ENCODE measurements at regions not wholly inside any gene's neighbourhood (a gene's known extent, or its start where the extent isn't known, plus 50 kb on each side); places are given as distances from the start of the nearest gene placed in this dataset.

GRCh38 chr21:15300131-15300530 lies 235.3 kb upstream of the NRIP1 start:
- Histone ChIP-seq H3K27ac (ENCODE audit: low read depth in 1 of 2, low read length in 2 of 2) (no peak overlapping the region), H3K9me3 (replicated peaks in 1 of 2; ENCODE audit: control insufficient read depth in 1 of 2, insufficient read depth in 1 of 2, low read length in 2 of 2) (peaks cover 0 to 5% of the 10 kb centered on the region in 2 donors), H3K4me2 (replicated peaks; ENCODE audit: extremely low read depth, low read length, poor library complexity, severe bottlenecking) (no peak overlapping the region), H2AFZ (ENCODE audit: insufficient read depth, low read depth, low read length, poor library complexity, severe bottlenecking) (no peak overlapping the region), H3K36me3 (replicated peaks in 1 of 2; ENCODE audit: control insufficient read depth in 1 of 2, insufficient read depth in 2 of 2, low read length in 2 of 2) (no peaks in the 10 kb centered on the region), H3K4me3 (replicated peaks in 1 of 3; ENCODE audit: low read depth in 2 of 3, low read length in 3 of 3) (no peak overlapping the region), H4K20me1 (ENCODE audit: insufficient read depth, low read length) (no peaks in the 10 kb centered on the region), H3K9ac (ENCODE audit: insufficient read depth, low read length, poor library complexity, severe bottlenecking) (no peak overlapping the region), H3K4me1 (ENCODE audit: control insufficient read depth in 1 of 2, insufficient read depth in 2 of 2, low read length in 2 of 2) (no peaks in the 10 kb centered on the region), H3K79me2 (ENCODE audit: insufficient read depth, low read length) (no peaks in the 10 kb centered on the region), H3K27me3 (ENCODE audit: control insufficient read depth in 2 of 2, insufficient read depth in 2 of 2, low read length in 2 of 2) (no peaks in the 10 kb centered on the region)
- H3K4me1 Mint-ChIP-seq, result no peaks in the 10 kb centered on the region
- TF ChIP-seq, protein P1, sequence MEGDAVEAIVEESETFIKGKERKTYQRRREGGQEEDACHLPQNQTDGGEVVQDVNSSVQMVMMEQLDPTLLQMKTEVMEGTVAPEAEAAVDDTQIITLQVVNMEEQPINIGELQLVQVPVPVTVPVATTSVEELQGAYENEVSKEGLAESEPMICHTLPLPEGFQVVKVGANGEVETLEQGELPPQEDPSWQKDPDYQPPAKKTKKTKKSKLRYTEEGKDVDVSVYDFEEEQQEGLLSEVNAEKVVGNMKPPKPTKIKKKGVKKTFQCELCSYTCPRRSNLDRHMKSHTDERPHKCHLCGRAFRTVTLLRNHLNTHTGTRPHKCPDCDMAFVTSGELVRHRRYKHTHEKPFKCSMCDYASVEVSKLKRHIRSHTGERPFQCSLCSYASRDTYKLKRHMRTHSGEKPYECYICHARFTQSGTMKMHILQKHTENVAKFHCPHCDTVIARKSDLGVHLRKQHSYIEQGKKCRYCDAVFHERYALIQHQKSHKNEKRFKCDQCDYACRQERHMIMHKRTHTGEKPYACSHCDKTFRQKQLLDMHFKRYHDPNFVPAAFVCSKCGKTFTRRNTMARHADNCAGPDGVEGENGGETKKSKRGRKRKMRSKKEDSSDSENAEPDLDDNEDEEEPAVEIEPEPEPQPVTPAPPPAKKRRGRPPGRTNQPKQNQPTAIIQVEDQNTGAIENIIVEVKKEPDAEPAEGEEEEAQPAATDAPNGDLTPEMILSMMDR (IDR thresholded peaks at IDR 0.05), result no peak
- no peaks in the 10 kb centered on the region for H3K36me3 Mint-ChIP-seq
- H3K9me3 Mint-ChIP-seq, result peaks cover 0 to 2% (median 0%) of the 10 kb centered on the region in 7 donors
- H3K27ac Mint-ChIP-seq, result no peak overlapping the region
- H3K4me3 Mint-ChIP-seq, result no peak overlapping the region
- no CpG with 5 or more reads among the region's 2 CpGs for WGBS (ENCODE audit: insufficient coverage)
- intact Hi-C loops (cut with micrococcal nuclease), result no loop called here
- peaks cover 0 to 2% (median 1%) of the 10 kb centered on the region in 3 donors for H3K27me3 Mint-ChIP-seq (ENCODE audit: low read depth in 3 of 3)
- DNase-seq, result no peak

- peaks cover 0 to 5% of the 10 kb centered on the region in 2 donors for H3K9me3 ChIP-seq (replicated peaks in 1 of 2; ENCODE audit: control insufficient read depth in 1 of 2, insufficient read depth in 1 of 2, low read length in 2 of 2)
- no peak overlapping the region for H3K9ac ChIP-seq (ENCODE audit: insufficient read depth, low read length, poor library complexity, severe bottlenecking)
- H3K36me3 Mint-ChIP-seq, result no peaks in the 10 kb centered on the region
- H3K27ac ChIP-seq (ENCODE audit: low read depth in 1 of 2, low read length in 2 of 2), result no peak overlapping the region
- H3K36me3 ChIP-seq (replicated peaks in 1 of 2; ENCODE audit: control insufficient read depth in 1 of 2, insufficient read depth in 2 of 2, low read length in 2 of 2), result no peaks in the 10 kb centered on the region
- no peaks in the 10 kb centered on the region for H3K27me3 ChIP-seq (ENCODE audit: control insufficient read depth in 2 of 2, insufficient read depth in 2 of 2, low read length in 2 of 2)
- no peak for DNase-seq
- no peak overlapping the region for H3K4me2 ChIP-seq (replicated peaks; ENCODE audit: extremely low read depth, low read length, poor library complexity, severe bottlenecking)
- H2AFZ ChIP-seq (ENCODE audit: insufficient read depth, low read depth, low read length, poor library complexity, severe bottlenecking), result no peak overlapping the region
- TF ChIP-seq, protein P1 (IDR thresholded peaks at IDR 0.05), result no peak
- no peak overlapping the region for H3K4me3 Mint-ChIP-seq
- peaks cover 0 to 2% (median 1%) of the 10 kb centered on the region in 3 donors for H3K27me3 Mint-ChIP-seq (ENCODE audit: low read depth in 3 of 3)
- no peaks in the 10 kb centered on the region for H3K4me1 Mint-ChIP-seq
- 72% methylated on average over 2 of the region's 3 CpGs for WGBS (ENCODE audit: insufficient coverage)
- intact Hi-C loops (cut with micrococcal nuclease), result no loop called here
- no peak overlapping the region for H3K4me3 ChIP-seq (replicated peaks in 1 of 3; ENCODE audit: low read depth in 2 of 3, low read length in 3 of 3)
- H4K20me1 ChIP-seq (ENCODE audit: insufficient read depth, low read length), result no peaks in the 10 kb centered on the region
- H3K9me3 Mint-ChIP-seq, result peaks cover 0 to 3% (median 0%) of the 10 kb centered on the region in 7 donors
- H3K4me1 ChIP-seq (ENCODE audit: control insufficient read depth in 1 of 2, insufficient read depth in 2 of 2, low read length in 2 of 2), result no peaks in the 10 kb centered on the region
- no peak overlapping the region for H3K27ac Mint-ChIP-seq
- H3K79me2 ChIP-seq (ENCODE audit: insufficient read depth, low read length), result no peaks in the 10 kb centered on the region
These were observed 236.2 kb upstream of the NRIP1 start for GRCh38 chr21:15301014-15301413.

Measured in CD14-positive monocyte (primary cell).